Pancreas (tissue), 10 donors: ENCODE measurements at regions not wholly inside any gene's neighbourhood (a gene's known extent, or its start where the extent isn't known, plus 50 kb on each side); places are given as distances from the start of the nearest gene placed in this dataset.
"Not testable (repeated sequence)": the region's sequence is repeated elsewhere in the genome, so short reads cannot be mapped to it uniquely, and the experiment has no call there.

Source experiments
- ATAC-seq, 4 donors: fragments of 200-7000 bp; cut with Tn5 transposase; one replicate each; pipeline versions ENCODE4 v1.8.0 to v1.9.1; 2020; ENCODE audit warnings: mild to moderate bottlenecking in 4 of 4, moderate library complexity in 4 of 4
- DNase-seq, 6 donors: peaks; one replicate each; pipeline ENCODE4 v3.0.0-alpha.2; 2020
- FAIRE-seq: peaks from 2 replicates; lab custom pipeline; 2012; peaks lifted over from hg19 to GRCh38; lab: Jason Lieb, UNC
- H3K27ac ChIP-seq, 4 donors: fragments of 200-600 bp; sonication (generic); 1 replicate in 3 of 4; 2 replicates in 1 of 4; pipeline versions ENCODE4 v1.5.0 to v1.8.0; 2020
- H3K27me3 ChIP-seq, 4 donors: fragments of 200-600 bp; one replicate each; pipeline ENCODE4 v1.8.0; 2021
- H3K36me3 ChIP-seq, 3 donors: fragments of 200-600 bp; sonication (generic) in 1 of 3; one replicate each; pipeline versions ENCODE4 v1.5.0 to v1.8.0; 2020 to 2021
- H3K4me1 ChIP-seq, 3 donors: fragments of 200-600 bp; one replicate each; pipeline ENCODE4 v1.8.0; 2021
- H3K4me3 ChIP-seq, 4 donors: fragments of 200-600 bp; sonication (generic) in 2 of 4; one replicate each; pipeline versions ENCODE4 v1.5.0 to v1.8.0; 2020 to 2021
- H3K9me3 ChIP-seq, 4 donors: fragments of 200-600 bp; one replicate each; pipeline ENCODE4 v1.8.0; 2021
- WGBS, 2 donors: extraction: QIAGEN DNeasy Blood & Tissue Kit; methylation state at CpG; one replicate each; pipeline ENCODE4 v1.1.7; 2013; 5-methylcytosine and 5-hydroxymethylcytosine counted together
- intact Hi-C, 3 donors: fragments of 100-400 bp; cut with DNase I; formaldehyde crosslinking; loops; one replicate each; pipeline versions ENCODE4 v1.11.1 to v1.14.2; 2022
- TF ChIP-seq, protein P1 (sequence below), 4 donors: fragments of 200-600 bp; sonication (generic) in 3 of 4; IDR thresholded peaks; one replicate each; pipeline versions ENCODE4 v1.5.0 to v1.8.0; 2021; ENCODE audit warnings: antibody characterized with exemption in 4 of 4
- donor health status: healthy with polysubstance abuse.
- donor health status: DM: no; HTN: no; CAD: no; lungs with moderate emphysema.
- donor health status: DM: no; HTN: no; CAD: no.
- donor health status: control.
- donor health status: control.
- donor health status: Bipolar disorder and iron deficiency.
- donor health status: DM: yes; HTN: yes; CAD: no.
- donor health status: DM: no; HTN: no; CAD: no.
- donor health status: DM: no; HTN: no; CAD: no.
- donor health status: DM: yes; HTN: yes; CAD: no.

DNA sequence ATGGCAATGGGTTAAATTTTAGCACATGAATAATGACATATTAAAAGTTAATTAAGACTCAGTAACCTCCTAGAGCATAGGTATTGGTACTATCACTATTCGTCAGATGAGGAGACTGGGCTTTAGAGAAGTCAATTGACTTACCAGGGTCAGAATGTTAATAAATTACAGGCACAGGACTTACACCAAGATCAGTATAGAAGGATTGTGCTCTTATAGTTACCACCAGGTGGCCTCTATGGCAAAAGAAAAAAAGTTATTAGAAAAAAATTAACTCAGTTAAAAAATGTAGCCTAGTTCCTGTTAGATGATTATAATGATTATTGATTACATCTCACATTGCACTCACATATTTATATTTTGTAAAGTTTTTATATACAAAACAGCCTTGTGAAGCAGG lies 1163.7 kb downstream of the FAM181B start:
- no peaks in the 10 kb centered on the region for H3K9me3 ChIP-seq
- intact Hi-C loops: no loop called here
- H3K27ac ChIP-seq: no peak overlapping the region
- 0 to 29% methylated on average over 1 of the region's 1 CpG for WGBS, 2 donors
- DNase-seq (no peak), ATAC-seq (no peak), FAIRE-seq (no peak)
- H3K36me3 ChIP-seq: no peaks in the 10 kb centered on the region
- H3K4me1 ChIP-seq: no peaks in the 10 kb centered on the region
- H3K27me3 ChIP-seq: no peaks in the 10 kb centered on the region
- TF ChIP-seq, protein P1, sequence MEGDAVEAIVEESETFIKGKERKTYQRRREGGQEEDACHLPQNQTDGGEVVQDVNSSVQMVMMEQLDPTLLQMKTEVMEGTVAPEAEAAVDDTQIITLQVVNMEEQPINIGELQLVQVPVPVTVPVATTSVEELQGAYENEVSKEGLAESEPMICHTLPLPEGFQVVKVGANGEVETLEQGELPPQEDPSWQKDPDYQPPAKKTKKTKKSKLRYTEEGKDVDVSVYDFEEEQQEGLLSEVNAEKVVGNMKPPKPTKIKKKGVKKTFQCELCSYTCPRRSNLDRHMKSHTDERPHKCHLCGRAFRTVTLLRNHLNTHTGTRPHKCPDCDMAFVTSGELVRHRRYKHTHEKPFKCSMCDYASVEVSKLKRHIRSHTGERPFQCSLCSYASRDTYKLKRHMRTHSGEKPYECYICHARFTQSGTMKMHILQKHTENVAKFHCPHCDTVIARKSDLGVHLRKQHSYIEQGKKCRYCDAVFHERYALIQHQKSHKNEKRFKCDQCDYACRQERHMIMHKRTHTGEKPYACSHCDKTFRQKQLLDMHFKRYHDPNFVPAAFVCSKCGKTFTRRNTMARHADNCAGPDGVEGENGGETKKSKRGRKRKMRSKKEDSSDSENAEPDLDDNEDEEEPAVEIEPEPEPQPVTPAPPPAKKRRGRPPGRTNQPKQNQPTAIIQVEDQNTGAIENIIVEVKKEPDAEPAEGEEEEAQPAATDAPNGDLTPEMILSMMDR (IDR thresholded peaks at IDR 0.05): no peak
- no peak overlapping the region for H3K4me3 ChIP-seq

DNA sequence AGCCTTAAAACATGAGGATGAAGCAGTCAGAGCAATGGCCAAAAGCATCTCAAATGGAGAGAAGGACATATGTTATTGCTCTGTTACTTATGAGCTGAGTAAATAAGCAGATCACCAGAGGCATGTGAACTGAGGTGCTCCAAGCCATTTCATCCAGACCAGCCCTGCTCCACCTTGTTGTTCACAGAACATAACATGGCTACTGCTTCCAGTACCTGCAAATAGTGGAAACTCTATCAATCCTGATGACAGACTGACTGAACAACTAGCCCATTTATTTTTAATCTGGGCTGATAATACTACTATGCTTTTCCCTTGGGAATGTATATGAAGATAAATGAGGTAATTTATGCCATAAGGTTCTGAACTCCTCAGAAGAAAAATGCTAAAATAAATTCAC lies 1164.7 kb downstream of the FAM181B start:
- Histone ChIP-seq H3K9me3 (no peaks in the 10 kb centered on the region), H3K4me1 (no peaks in the 10 kb centered on the region), H3K27me3 (no peaks in the 10 kb centered on the region), H3K27ac (no peak overlapping the region), H3K36me3 (no peaks in the 10 kb centered on the region), H3K4me3 (no peak overlapping the region)
- no peak for FAIRE-seq
- no peak for ATAC-seq
- intact Hi-C loops: no loop called here
- DNase-seq: no peak
- TF ChIP-seq, protein P1 (IDR thresholded peaks at IDR 0.05): no peak

DNA sequence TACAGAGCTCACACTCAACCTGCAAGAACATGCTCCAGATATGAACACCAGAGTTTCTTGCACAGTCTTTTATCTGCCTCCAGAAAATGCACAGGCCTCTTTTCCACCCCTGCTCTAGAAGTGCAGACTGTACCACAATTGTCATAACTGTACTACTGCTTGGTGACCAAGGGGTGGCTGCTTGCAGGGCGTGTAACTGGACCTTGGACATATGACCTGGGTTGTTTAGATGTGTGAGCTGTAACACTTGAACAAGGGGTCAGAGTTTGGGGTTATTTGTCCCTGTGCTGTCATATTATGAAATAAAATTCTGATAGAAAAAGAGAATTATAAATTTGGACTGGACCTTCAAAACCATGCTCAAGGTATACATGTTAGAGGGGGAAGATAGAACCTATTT lies 1185.5 kb downstream of the FAM181B start:
- intact Hi-C loops: no loop called here
- DNase-seq (no peak), ATAC-seq (no peak), FAIRE-seq (no peak)
- Histone ChIP-seq H3K4me1 (no peaks in the 10 kb centered on the region), H3K36me3 (no peaks in the 10 kb centered on the region), H3K4me3 (no peak overlapping the region), H3K9me3 (no peaks in the 10 kb centered on the region), H3K27me3 (no peaks in the 10 kb centered on the region), H3K27ac (no peak overlapping the region)
- TF ChIP-seq, protein P1 (IDR thresholded peaks at IDR 0.05): no peak
- WGBS, 2 donors: 53 to 63% methylated on average over 1 of the region's 1 CpG

DNA sequence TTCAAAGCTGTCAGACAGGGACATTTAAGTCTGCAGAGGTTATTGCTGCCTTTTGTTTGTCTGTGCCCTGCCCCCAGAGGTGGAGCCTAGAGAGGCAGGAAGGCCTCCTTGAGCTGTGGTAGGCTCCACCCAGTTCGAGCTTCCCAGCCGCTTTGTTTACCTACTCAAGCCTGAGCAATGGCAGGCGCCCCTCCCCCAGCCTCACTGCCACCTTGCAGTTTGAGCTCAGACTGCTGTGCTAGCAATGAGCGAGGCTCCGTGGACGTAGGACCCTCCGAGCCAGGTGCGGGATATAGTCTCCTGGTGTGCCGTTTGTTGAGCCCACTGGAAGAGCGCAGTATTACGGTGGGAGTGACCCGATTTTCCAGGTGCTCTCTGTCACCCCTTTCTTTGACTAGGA lies 1193.9 kb downstream of the FAM181B start:
- peak in 1 of 6 donors; percentile 32 for DNase-seq
- H3K27me3 ChIP-seq, H3K27ac ChIP-seq, FAIRE-seq, intact Hi-C loops, H3K4me3 ChIP-seq, H3K9me3 ChIP-seq, ATAC-seq, H3K4me1 ChIP-seq, H3K36me3 ChIP-seq: not testable (repeated sequence)
- 74 to 86% methylated on average over 12 of the region's 12 CpGs for WGBS, 2 donors

DNA sequence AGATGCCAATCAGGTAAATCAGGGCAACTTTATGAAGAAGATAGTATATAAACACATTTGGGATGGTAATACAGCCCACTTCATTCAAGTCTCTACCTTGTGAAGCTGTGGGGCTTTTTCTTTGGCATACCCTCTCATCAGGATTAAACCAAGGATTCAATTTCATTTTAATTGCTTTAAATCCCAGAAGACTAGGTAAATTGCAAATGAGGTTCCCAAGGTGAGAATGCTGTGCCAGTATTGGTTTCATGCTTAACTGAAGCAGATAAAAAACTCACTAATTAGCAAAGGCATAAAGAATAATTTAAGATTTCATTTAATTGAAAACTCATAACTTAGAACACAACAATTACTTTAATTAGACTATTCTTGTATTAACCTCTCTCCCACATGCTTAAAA lies 1218.1 kb downstream of the FAM181B start:
- FAIRE-seq (no peak), DNase-seq (no peak), ATAC-seq (no peak)
- TF ChIP-seq, protein P1 (IDR thresholded peaks at IDR 0.05): no peak
- Histone ChIP-seq H3K27ac (no peak overlapping the region), H3K36me3 (no peaks in the 10 kb centered on the region), H3K9me3 (no peaks in the 10 kb centered on the region), H3K4me3 (no peak overlapping the region), H3K4me1 (no peaks in the 10 kb centered on the region), H3K27me3 (no peaks in the 10 kb centered on the region)
- intact Hi-C loops: no loop called here
